ENCODE measurements at regions not wholly inside any gene's neighbourhood (a gene's known extent, or its start where the extent isn't known, plus 50 kb on each side); places are given as distances from the start of the nearest gene placed in this dataset.
"Not testable (repeated sequence)": the region's sequence is repeated elsewhere in the genome, so short reads cannot be mapped to it uniquely, and the experiment has no call there.

GRCh38 chr2:216774620-216775019 is 79.3 kb upstream of the IGFBP5 start:
- peak; percentile 38 for DNase-seq

- DNase-seq: no peak
Measured at GRCh38 chr2:216774180-216774579, 78.8 kb upstream of the IGFBP5 start.

- peak; percentile 42 for DNase-seq
Measured at GRCh38 chr2:216773072-216773471, 77.7 kb upstream of the IGFBP5 start.

GRCh38 chr2:216770717-216771116 is 75.4 kb upstream of the IGFBP5 start:
- no peak for DNase-seq

GRCh38 chr2:216770050-216770449 is 74.7 kb upstream of the IGFBP5 start:
- no peak for DNase-seq

GRCh38 chr2:216769626-216770025 is 74.3 kb upstream of the IGFBP5 start:
- DNase-seq: no peak

- no peak for DNase-seq
Measured at GRCh38 chr2:216768908-216769411, 73.6 kb upstream of the IGFBP5 start.

GRCh38 chr2:216765761-216766262 is 70.5 kb upstream of the IGFBP5 start:
- peak; percentile 98 for DNase-seq

GRCh38 chr2:216763396-216763795 is 68.0 kb upstream of the IGFBP5 start:
- no peak for DNase-seq

- no peak for DNase-seq
Measured at GRCh38 chr2:216761809-216762208, 66.5 kb upstream of the IGFBP5 start.

GRCh38 chr2:216761133-216761532 is 65.8 kb upstream of the IGFBP5 start:
- peak; percentile 23 for DNase-seq

GRCh38 chr2:216758256-216759155 is 63.2 kb upstream of the IGFBP5 start:
- peak; percentile 47 for DNase-seq

- DNase-seq: no peak
Measured at GRCh38 chr2:216757532-216757931, 62.2 kb upstream of the IGFBP5 start.

GRCh38 chr2:216756435-216756834 is 61.1 kb upstream of the IGFBP5 start:
- peak; percentile 60 for DNase-seq

- no peak for DNase-seq
Measured at GRCh38 chr2:216754812-216755211, 59.5 kb upstream of the IGFBP5 start.

GRCh38 chr2:216754336-216754735 is 59.0 kb upstream of the IGFBP5 start:
- DNase-seq: peak; percentile 67

GRCh38 chr2:216752855-216753505 is 57.6 kb upstream of the IGFBP5 start:
- no peak for DNase-seq

- peak; percentile 10 for DNase-seq
Measured at GRCh38 chr2:216750750-216751149, 55.4 kb upstream of the IGFBP5 start.

GRCh38 chr2:216746268-216746667 is 50.9 kb upstream of the IGFBP5 start:
- DNase-seq: not testable (repeated sequence)

GRCh38 chr2:216745453-216745852 is 50.1 kb upstream of the IGFBP5 start:
- DNase-seq: no peak

All from NCI-H69 (cell line).